HEK293 (cell line): ENCODE measurements at regions not wholly inside any gene's neighbourhood (a gene's known extent, or its start where the extent isn't known, plus 50 kb on each side); places are given as distances from the start of the nearest gene placed in this dataset.

ENCODE experiments used
- CTCF ChIA-PET: fragments of 350-600 bp; formaldehyde crosslinking; extraction: SDS; loops from one replicate; lab custom pipeline; 2021; ENCODE audit warnings: antibody characterized with exemption; lab: Yijun Ruan, JAX
- POLR2A ChIA-PET: fragments of 300-600 bp; formaldehyde crosslinking; extraction: SDS; loops from one replicate; lab custom pipeline; 2020; ENCODE audit warnings: antibody characterized with exemption, inconsistent platforms; lab: Yijun Ruan, JAX
- H3K27ac ChIP-seq: fragments of 200-500 bp; sonication (Bioruptor generic); 2 replicates; pipeline ENCODE4 v1.5.1; 2014; ENCODE audit warnings: low read depth, low read length, control low read depth, inconsistent platforms; ENCODE audit errors: extremely low read depth
- H3K36me3 ChIP-seq, 2 experiments: fragments of 200-500 bp in 1 of 2; sonication (Bioruptor generic) in 1 of 2; 1 replicate in 1 of 2; 2 replicates in 1 of 2; pipeline ENCODE4 v1.5.1; 2014 to 2017; ENCODE audit warnings: inconsistent platforms in 2 of 2, low read length in 2 of 2; ENCODE audit not compliant: control insufficient read depth in 2 of 2, insufficient read depth in 1 of 2
- H3K4me1 ChIP-seq: fragments of 200-500 bp; sonication (Bioruptor generic); 2 replicates; pipeline ENCODE4 v1.5.1; 2014; ENCODE audit warnings: mild to moderate bottlenecking, low read length, inconsistent platforms; ENCODE audit not compliant: control insufficient read depth, insufficient read depth
- H3K4me3 ChIP-seq: 2 replicates; pipeline ENCODE4 v1.5.1; 2011; ENCODE audit warnings: low read depth, mild to moderate bottlenecking, control low read depth, low read length, moderate library complexity
- H3K9me3 ChIP-seq: fragments of 200-500 bp; sonication (Bioruptor generic); 2 replicates; pipeline ENCODE4 v1.5.1; 2014; ENCODE audit warnings: low read depth, low read length, inconsistent platforms; ENCODE audit not compliant: control insufficient read depth, insufficient read depth
- BCL6B ChIP-seq: fragments of 450-650 bp; formaldehyde crosslinking; IDR thresholded peaks from 2 replicates; pipeline ENCODE4 v1.5.1; 2017; ENCODE audit warnings: missing biosample characterization, missing genetic modification characterization
- SCRT1 ChIP-seq: fragments of 450-650 bp; formaldehyde crosslinking; IDR thresholded peaks from 2 replicates; pipeline ENCODE4 v1.5.1; 2016; ENCODE audit warnings: missing biosample characterization, missing genetic modification characterization, borderline replicate concordance
- TSHZ1 ChIP-seq: fragments of 450-650 bp; formaldehyde crosslinking; IDR thresholded peaks from 2 replicates; pipeline ENCODE4 v1.5.1; 2016; ENCODE audit warnings: missing biosample characterization, missing genetic modification characterization, borderline replicate concordance
- ZFP3 ChIP-seq: fragments of 450-650 bp; formaldehyde crosslinking; IDR thresholded peaks from 2 replicates; pipeline ENCODE4 v1.5.1; 2016; ENCODE audit warnings: low read depth, missing biosample characterization, missing genetic modification characterization
- ZNF132 ChIP-seq: fragments of 450-650 bp; formaldehyde crosslinking; IDR thresholded peaks from 2 replicates; pipeline ENCODE4 v1.5.1; 2017; ENCODE audit warnings: missing biosample characterization, missing genetic modification characterization, borderline replicate concordance
- ZNF140 ChIP-seq: fragments of 450-650 bp; formaldehyde crosslinking; IDR thresholded peaks from 2 replicates; pipeline ENCODE4 v1.5.1; 2016; ENCODE audit warnings: missing biosample characterization, missing genetic modification characterization
- ZNF175 ChIP-seq: fragments of 450-650 bp; formaldehyde crosslinking; IDR thresholded peaks from 2 replicates; pipeline ENCODE4 v1.5.1; 2016; ENCODE audit warnings: missing biosample characterization, missing genetic modification characterization
- ZNF19 ChIP-seq: fragments of 450-650 bp; formaldehyde crosslinking; IDR thresholded peaks from 2 replicates; pipeline ENCODE4; 2016; ENCODE audit warnings: missing biosample characterization, missing genetic modification characterization, low read depth
- ZNF274 ChIP-seq, 2 experiments: fragments of 200-500 bp in 1 of 2; fragments of 450-650 bp in 1 of 2; sonication (Bioruptor generic) in 1 of 2; formaldehyde crosslinking in 1 of 2; IDR thresholded peaks; 2 replicates each; pipeline versions ENCODE4 v1.5.1 to v1.6.1; 2014 to 2016; ENCODE audit warnings: borderline replicate concordance in 1 of 2, inconsistent platforms in 1 of 2, low read length in 1 of 2, missing biosample characterization in 1 of 2, missing genetic modification characterization in 1 of 2
- ZNF366 ChIP-seq: fragments of 450-650 bp; formaldehyde crosslinking; conservative IDR thresholded peaks from 2 replicates; pipeline ENCODE4 v1.5.1; 2016; ENCODE audit warnings: missing biosample characterization, missing genetic modification characterization
- ZNF37A ChIP-seq: fragments of 450-650 bp; IDR thresholded peaks from 2 replicates; pipeline ENCODE4 v1.5.1; 2018; ENCODE audit warnings: missing biosample characterization, missing genetic modification characterization
- ZNF433 ChIP-seq: fragments of 450-650 bp; formaldehyde crosslinking; IDR thresholded peaks from 2 replicates; pipeline ENCODE4 v1.5.1; 2016; ENCODE audit warnings: missing biosample characterization, missing genetic modification characterization, low read depth
- ZNF48 ChIP-seq: fragments of 450-650 bp; formaldehyde crosslinking; IDR thresholded peaks from 2 replicates; pipeline ENCODE4 v1.5.1; 2016; ENCODE audit warnings: missing biosample characterization, missing genetic modification characterization
- ZNF549 ChIP-seq: fragments of 450-650 bp; IDR thresholded peaks from 2 replicates; pipeline ENCODE4 v1.5.1; 2018; ENCODE audit warnings: missing biosample characterization, missing genetic modification characterization, mild to moderate bottlenecking, inconsistent platforms, moderate library complexity
- ZNF596 ChIP-seq: fragments of 450-650 bp; IDR thresholded peaks from 2 replicates; pipeline ENCODE4 v1.5.0; 2018; ENCODE audit warnings: missing biosample characterization, mild to moderate bottlenecking, missing genetic modification characterization, moderate library complexity
- ZNF626 ChIP-seq: fragments of 450-650 bp; sonication (Bioruptor Pico); formaldehyde crosslinking; IDR thresholded peaks from 2 replicates; pipeline ENCODE4 v1.5.1; 2018; ENCODE audit warnings: missing biosample characterization, missing genetic modification characterization, inconsistent platforms
- ZNF654 ChIP-seq: fragments of 450-650 bp; formaldehyde crosslinking; IDR thresholded peaks from 2 replicates; pipeline ENCODE4 v1.5.1; 2016; ENCODE audit warnings: low read depth, missing biosample characterization, missing genetic modification characterization
- ZNF658 ChIP-seq: fragments of 450-650 bp; formaldehyde crosslinking; IDR thresholded peaks from 2 replicates; pipeline ENCODE4; 2016; ENCODE audit warnings: missing biosample characterization, missing genetic modification characterization
- ZNF660 ChIP-seq: fragments of 450-650 bp; IDR thresholded peaks from 2 replicates; pipeline ENCODE4 v1.5.1; 2018; ENCODE audit warnings: missing biosample characterization, mild to moderate bottlenecking, missing genetic modification characterization
- TF ChIP-seq, protein P1 (sequence below): fragments of 450-650 bp; formaldehyde crosslinking; IDR thresholded peaks from 2 replicates; pipeline ENCODE4 v1.5.1; 2017; ENCODE audit warnings: missing biosample characterization, missing genetic modification characterization
- TF ChIP-seq, protein P2 (sequence below): fragments of 450-650 bp; formaldehyde crosslinking; IDR thresholded peaks from 2 replicates; pipeline ENCODE4 v1.5.1; 2016; ENCODE audit warnings: missing biosample characterization, missing genetic modification characterization
- TF ChIP-seq, protein P3 (sequence below): fragments of 450-650 bp; formaldehyde crosslinking; IDR thresholded peaks from 2 replicates; pipeline ENCODE4 v1.5.0; 2017; ENCODE audit warnings: missing biosample characterization, missing genetic modification characterization, borderline replicate concordance
- TF ChIP-seq, protein P4 (sequence below): sonication (generic); formaldehyde crosslinking; IDR thresholded peaks from 2 replicates; pipeline ENCODE4 v1.8.1; 2022; ENCODE audit warnings: mild to moderate bottlenecking, moderate library complexity, missing genetic modification reagents

DNA sequence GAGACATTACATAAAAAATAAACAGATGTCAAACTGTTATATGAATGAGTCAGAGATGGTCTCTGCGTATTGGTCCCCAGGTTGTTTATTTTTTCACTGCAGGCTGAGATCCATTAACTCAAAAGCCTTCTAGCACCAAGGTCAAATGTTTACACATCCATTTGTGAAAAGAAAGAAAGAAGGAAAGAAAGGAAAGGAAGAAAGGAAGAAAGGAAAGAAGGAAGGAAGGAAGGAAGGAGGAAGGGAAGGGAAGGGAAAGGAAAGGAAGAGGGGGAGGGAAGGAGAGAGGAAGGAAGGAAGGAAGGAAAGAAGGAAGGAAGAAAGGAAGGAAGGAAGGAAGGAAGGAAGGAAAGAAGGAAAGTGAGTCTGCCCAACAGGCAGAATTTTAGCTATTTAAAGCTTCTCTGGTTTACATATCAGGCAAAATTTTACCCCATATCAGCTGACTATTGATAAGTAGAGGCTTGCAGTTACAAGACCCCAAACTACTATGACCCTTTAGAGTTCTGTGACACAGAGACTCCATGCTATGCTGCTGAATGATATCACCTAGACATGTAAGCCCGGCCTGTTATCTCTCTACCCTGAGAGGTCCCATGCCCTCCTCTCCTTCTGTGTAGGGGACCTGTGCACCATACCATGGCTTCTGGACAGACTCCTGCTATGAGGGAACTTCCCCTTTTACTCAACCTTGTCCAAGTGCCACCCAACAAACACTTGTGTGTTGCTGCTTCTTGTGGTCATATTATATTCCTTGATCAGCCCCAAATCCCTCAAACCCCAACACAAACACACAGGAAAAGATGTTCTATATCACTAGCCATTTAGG is 59.0 kb downstream of the DRD1 start (continued):
- no peak for TF ChIP-seq ZNF274 (IDR thresholded peaks at IDR 0.05; ENCODE audit: low read length)
- TF ChIP-seq ZNF274 (tag by site-specific recombination; IDR thresholded peaks at IDR 0.05; ENCODE audit: borderline replicate concordance), result no peak
- TF ChIP-seq ZNF48 (tag by site-specific recombination), result no peak
- TF ChIP-seq ZNF596 (tag by site-specific recombination), result no peak
- no peak for TF ChIP-seq ZNF654 (tag by site-specific recombination)
- no peak for TF ChIP-seq ZNF433 (tag by site-specific recombination)
- peak; percentile 70; the same call in 1 of the 2 replicates for TF ChIP-seq ZNF658 (tag by site-specific recombination)
- no peak for TF ChIP-seq ZNF19

GRCh38 chr5:175383350-175383749 is 60.6 kb downstream of the DRD1 start:
- no peaks in the 10 kb centered on the region for H3K9me3 ChIP-seq
- H3K36me3 ChIP-seq, result no peaks in the 10 kb centered on the region
- H3K4me1 ChIP-seq, result peaks cover 16% of the 10 kb centered on the region
- no peak overlapping the region for H3K27ac ChIP-seq
- no peak overlapping the region for H3K4me3 ChIP-seq
- ChIA-PET CTCF (interaction anchor here (0.6 kb wide), 1 partner anchor 48 kb away, joined by 3 read pairs; no protein-coding TSS in a partner anchor), POLR2A (no interaction called here)
- TF ChIP-seq TSHZ1 (tag by site-specific recombination) (no peak), ZNF549 (tag by site-specific recombination) (no peak), ZNF37A (tag by site-specific recombination) (no peak), BCL6B (no peak), ZFP3 (tag by site-specific recombination) (no peak), ZNF660 (tag by site-specific recombination) (no peak), ZNF366 (no peak), ZNF175 (tag by site-specific recombination) (no peak), SCRT1 (tag by site-specific recombination) (no peak), ZNF140 (tag by site-specific recombination) (no peak), ZNF626 (tag by site-specific recombination) (no peak), ZNF132 (no peak)
- TF ChIP-seq, protein P1, sequence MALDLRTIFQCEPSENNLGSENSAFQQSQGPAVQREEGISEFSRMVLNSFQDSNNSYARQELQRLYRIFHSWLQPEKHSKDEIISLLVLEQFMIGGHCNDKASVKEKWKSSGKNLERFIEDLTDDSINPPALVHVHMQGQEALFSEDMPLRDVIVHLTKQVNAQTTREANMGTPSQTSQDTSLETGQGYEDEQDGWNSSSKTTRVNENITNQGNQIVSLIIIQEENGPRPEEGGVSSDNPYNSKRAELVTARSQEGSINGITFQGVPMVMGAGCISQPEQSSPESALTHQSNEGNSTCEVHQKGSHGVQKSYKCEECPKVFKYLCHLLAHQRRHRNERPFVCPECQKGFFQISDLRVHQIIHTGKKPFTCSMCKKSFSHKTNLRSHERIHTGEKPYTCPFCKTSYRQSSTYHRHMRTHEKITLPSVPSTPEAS (tag by site-specific recombination), result no peak
- TF ChIP-seq, protein P2, sequence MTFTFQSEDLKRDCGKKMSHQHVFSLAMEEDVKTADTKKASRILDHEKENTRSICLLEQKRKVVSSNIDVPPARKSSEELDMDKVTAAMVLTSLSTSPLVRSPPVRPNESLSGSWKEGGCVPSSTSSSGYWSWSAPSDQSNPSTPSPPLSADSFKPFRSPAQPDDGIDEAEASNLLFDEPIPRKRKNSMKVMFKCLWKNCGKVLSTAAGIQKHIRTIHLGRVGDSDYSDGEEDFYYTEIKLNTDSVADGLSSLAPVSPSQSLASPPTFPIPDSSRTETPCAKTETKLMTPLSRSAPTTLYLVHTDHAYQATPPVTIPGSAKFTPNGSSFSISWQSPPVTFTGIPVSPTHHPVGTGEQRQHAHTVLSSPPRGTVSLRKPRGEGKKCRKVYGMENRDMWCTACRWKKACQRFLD, result no peak
- TF ChIP-seq, protein P3, sequence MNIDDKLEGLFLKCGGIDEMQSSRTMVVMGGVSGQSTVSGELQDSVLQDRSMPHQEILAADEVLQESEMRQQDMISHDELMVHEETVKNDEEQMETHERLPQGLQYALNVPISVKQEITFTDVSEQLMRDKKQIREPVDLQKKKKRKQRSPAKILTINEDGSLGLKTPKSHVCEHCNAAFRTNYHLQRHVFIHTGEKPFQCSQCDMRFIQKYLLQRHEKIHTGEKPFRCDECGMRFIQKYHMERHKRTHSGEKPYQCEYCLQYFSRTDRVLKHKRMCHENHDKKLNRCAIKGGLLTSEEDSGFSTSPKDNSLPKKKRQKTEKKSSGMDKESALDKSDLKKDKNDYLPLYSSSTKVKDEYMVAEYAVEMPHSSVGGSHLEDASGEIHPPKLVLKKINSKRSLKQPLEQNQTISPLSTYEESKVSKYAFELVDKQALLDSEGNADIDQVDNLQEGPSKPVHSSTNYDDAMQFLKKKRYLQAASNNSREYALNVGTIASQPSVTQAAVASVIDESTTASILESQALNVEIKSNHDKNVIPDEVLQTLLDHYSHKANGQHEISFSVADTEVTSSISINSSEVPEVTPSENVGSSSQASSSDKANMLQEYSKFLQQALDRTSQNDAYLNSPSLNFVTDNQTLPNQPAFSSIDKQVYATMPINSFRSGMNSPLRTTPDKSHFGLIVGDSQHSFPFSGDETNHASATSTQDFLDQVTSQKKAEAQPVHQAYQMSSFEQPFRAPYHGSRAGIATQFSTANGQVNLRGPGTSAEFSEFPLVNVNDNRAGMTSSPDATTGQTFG (tag by site-specific recombination), result no peak
- TF ChIP-seq, protein P4, sequence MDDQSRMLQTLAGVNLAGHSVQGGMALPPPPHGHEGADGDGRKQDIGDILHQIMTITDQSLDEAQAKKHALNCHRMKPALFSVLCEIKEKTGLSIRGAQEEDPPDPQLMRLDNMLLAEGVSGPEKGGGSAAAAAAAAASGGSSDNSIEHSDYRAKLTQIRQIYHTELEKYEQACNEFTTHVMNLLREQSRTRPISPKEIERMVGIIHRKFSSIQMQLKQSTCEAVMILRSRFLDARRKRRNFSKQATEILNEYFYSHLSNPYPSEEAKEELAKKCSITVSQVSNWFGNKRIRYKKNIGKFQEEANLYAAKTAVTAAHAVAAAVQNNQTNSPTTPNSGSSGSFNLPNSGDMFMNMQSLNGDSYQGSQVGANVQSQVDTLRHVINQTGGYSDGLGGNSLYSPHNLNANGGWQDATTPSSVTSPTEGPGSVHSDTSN (CRISPR knock-in tag), result no peak
